ENCODE measurements at regions not wholly inside any gene's neighbourhood (a gene's known extent, or its start where the extent isn't known, plus 50 kb on each side); places are given as distances from the start of the nearest gene placed in this dataset.
"Not testable (repeated sequence)": the region's sequence is repeated elsewhere in the genome, so short reads cannot be mapped to it uniquely, and the experiment has no call there.

GRCh38 chr9:75365196-75365595 is 276.9 kb downstream of the OSTF1 start:
- no peak overlapping the region for H3K4me3 ChIP-seq (ENCODE audit: low read depth, low read length)
- no peak overlapping the region for H3K27ac ChIP-seq (ENCODE audit: low read depth, low read length)
- 67% methylated on average over 1 of the region's 1 CpG for WGBS (ENCODE audit: insufficient coverage)
- no peaks in the 10 kb centered on the region for H3K36me3 ChIP-seq (ENCODE audit: control insufficient read depth, insufficient read depth, low read length)
- H3K9me3 ChIP-seq (ENCODE audit: control insufficient read depth, insufficient read depth, low read length): no peaks in the 10 kb centered on the region
- DNase-seq (ENCODE audit: low read depth in 4 of 6, low spot score in 6 of 6): no peak
- H3K27me3 ChIP-seq (ENCODE audit: control insufficient read depth, insufficient read depth, low read length): no peaks in the 10 kb centered on the region
- no peaks in the 10 kb centered on the region for H3K4me1 ChIP-seq (ENCODE audit: control insufficient read depth, insufficient read depth, low read length)

- H3K27me3 ChIP-seq (ENCODE audit: control insufficient read depth, insufficient read depth, low read length): no peaks in the 10 kb centered on the region
- no peak overlapping the region for H3K27ac ChIP-seq (ENCODE audit: low read depth, low read length)
- DNase-seq (ENCODE audit: low read depth in 4 of 6, low spot score in 6 of 6): no peak
- H3K4me3 ChIP-seq (ENCODE audit: low read depth, low read length): no peak overlapping the region
- H3K4me1 ChIP-seq (ENCODE audit: control insufficient read depth, insufficient read depth, low read length): no peaks in the 10 kb centered on the region
- WGBS (ENCODE audit: insufficient coverage): no CpG with 5 or more reads among the region's 5 CpGs
- H3K36me3 ChIP-seq (ENCODE audit: control insufficient read depth, insufficient read depth, low read length): no peaks in the 10 kb centered on the region
- no peaks in the 10 kb centered on the region for H3K9me3 ChIP-seq (ENCODE audit: control insufficient read depth, insufficient read depth, low read length)
Measured at GRCh38 chr9:75369989-75370388, 281.7 kb downstream of the OSTF1 start.

GRCh38 chr9:75372499-75373268 is 284.4 kb downstream of the OSTF1 start:
- H3K36me3 ChIP-seq (ENCODE audit: control insufficient read depth, insufficient read depth, low read length): no peaks in the 10 kb centered on the region

GRCh38 chr9:75376680-75377254 is 288.5 kb downstream of the OSTF1 start:
- no peak overlapping the region for H3K4me3 ChIP-seq (ENCODE audit: low read depth, low read length)
- 84% methylated on average over 2 of the region's 3 CpGs for WGBS (ENCODE audit: insufficient coverage)
- no peaks in the 10 kb centered on the region for H3K27me3 ChIP-seq (ENCODE audit: control insufficient read depth, insufficient read depth, low read length)
- H3K27ac ChIP-seq (ENCODE audit: low read depth, low read length): no peak overlapping the region
- H3K4me1 ChIP-seq (ENCODE audit: control insufficient read depth, insufficient read depth, low read length): peaks cover 5% of the 10 kb centered on the region
- H3K36me3 ChIP-seq (ENCODE audit: control insufficient read depth, insufficient read depth, low read length): no peaks in the 10 kb centered on the region
- no peak for DNase-seq (ENCODE audit: low read depth in 4 of 6, low spot score in 6 of 6)
- no peaks in the 10 kb centered on the region for H3K9me3 ChIP-seq (ENCODE audit: control insufficient read depth, insufficient read depth, low read length)

More at GRCh38 chr9:75372499-75373268, 284.4 kb downstream of the OSTF1 start:
- no peaks in the 10 kb centered on the region for H3K9me3 ChIP-seq (ENCODE audit: control insufficient read depth, insufficient read depth, low read length)
- no peak overlapping the region for H3K27ac ChIP-seq (ENCODE audit: low read depth, low read length)
- H3K4me1 ChIP-seq (ENCODE audit: control insufficient read depth, insufficient read depth, low read length): peaks cover under 1% of the 10 kb centered on the region
- no peak for DNase-seq (ENCODE audit: low read depth in 4 of 6, low spot score in 6 of 6)
- H3K27me3 ChIP-seq (ENCODE audit: control insufficient read depth, insufficient read depth, low read length): no peaks in the 10 kb centered on the region
- 78% methylated on average over 2 of the region's 3 CpGs for WGBS (ENCODE audit: insufficient coverage)
- no peak overlapping the region for H3K4me3 ChIP-seq (ENCODE audit: low read depth, low read length)

GRCh38 chr9:75378036-75378435 is 289.7 kb downstream of the OSTF1 start:
- DNase-seq (ENCODE audit: low read depth in 4 of 6, low spot score in 6 of 6): peak in 1 of 6 donors; percentile 3
- WGBS (ENCODE audit: insufficient coverage): 54% methylated on average over 8 of the region's 9 CpGs
- Histone ChIP-seq H3K4me3 (ENCODE audit: low read depth, low read length) (no peak overlapping the region), H3K36me3 (ENCODE audit: control insufficient read depth, insufficient read depth, low read length) (no peaks in the 10 kb centered on the region), H3K9me3 (ENCODE audit: control insufficient read depth, insufficient read depth, low read length) (no peaks in the 10 kb centered on the region), H3K27ac (ENCODE audit: low read depth, low read length) (no peak overlapping the region), H3K4me1 (ENCODE audit: control insufficient read depth, insufficient read depth, low read length) (peaks cover 5% of the 10 kb centered on the region), H3K27me3 (ENCODE audit: control insufficient read depth, insufficient read depth, low read length) (no peaks in the 10 kb centered on the region)

GRCh38 chr9:75378926-75379325 is 290.6 kb downstream of the OSTF1 start:
- Histone ChIP-seq H3K36me3 (ENCODE audit: control insufficient read depth, insufficient read depth, low read length) (no peaks in the 10 kb centered on the region), H3K9me3 (ENCODE audit: control insufficient read depth, insufficient read depth, low read length) (no peaks in the 10 kb centered on the region), H3K4me1 (ENCODE audit: control insufficient read depth, insufficient read depth, low read length) (peaks cover 5% of the 10 kb centered on the region), H3K27ac (ENCODE audit: low read depth, low read length) (no peak overlapping the region), H3K27me3 (ENCODE audit: control insufficient read depth, insufficient read depth, low read length) (no peaks in the 10 kb centered on the region), H3K4me3 (ENCODE audit: low read depth, low read length) (no peak overlapping the region)
- WGBS (ENCODE audit: insufficient coverage): no CpG with 5 or more reads among the region's 1 CpG
- DNase-seq (ENCODE audit: low read depth in 4 of 6, low spot score in 6 of 6): no peak

- no CpG with 5 or more reads among the region's 2 CpGs for WGBS (ENCODE audit: insufficient coverage)
- H3K27ac ChIP-seq (ENCODE audit: low read depth, low read length): no peak overlapping the region
- H3K27me3 ChIP-seq (ENCODE audit: control insufficient read depth, insufficient read depth, low read length): no peaks in the 10 kb centered on the region
- no peak for DNase-seq (ENCODE audit: low read depth in 4 of 6, low spot score in 6 of 6)
- no peak overlapping the region for H3K4me3 ChIP-seq (ENCODE audit: low read depth, low read length)
- H3K4me1 ChIP-seq (ENCODE audit: control insufficient read depth, insufficient read depth, low read length): peaks cover 5% of the 10 kb centered on the region
- H3K9me3 ChIP-seq (ENCODE audit: control insufficient read depth, insufficient read depth, low read length): peaks cover 8% of the 10 kb centered on the region
- H3K36me3 ChIP-seq (ENCODE audit: control insufficient read depth, insufficient read depth, low read length): no peaks in the 10 kb centered on the region
Measured at GRCh38 chr9:75382126-75382525, 293.8 kb downstream of the OSTF1 start.

GRCh38 chr9:75383420-75384034 is 295.2 kb downstream of the OSTF1 start:
- not testable (repeated sequence) for H3K27ac ChIP-seq (ENCODE audit: low read depth, low read length); H3K4me3 ChIP-seq (ENCODE audit: low read depth, low read length); DNase-seq (ENCODE audit: low read depth in 4 of 6, low spot score in 6 of 6); H3K36me3 ChIP-seq (ENCODE audit: control insufficient read depth, insufficient read depth, low read length); H3K9me3 ChIP-seq (ENCODE audit: control insufficient read depth, insufficient read depth, low read length); H3K4me1 ChIP-seq (ENCODE audit: control insufficient read depth, insufficient read depth, low read length); H3K27me3 ChIP-seq (ENCODE audit: control insufficient read depth, insufficient read depth, low read length)
- no CpG with 5 or more reads among the region's 1 CpG for WGBS (ENCODE audit: insufficient coverage)

- H3K4me3 ChIP-seq (ENCODE audit: low read depth, low read length): no peak overlapping the region
- no peak overlapping the region for H3K27ac ChIP-seq (ENCODE audit: low read depth, low read length)
Measured at GRCh38 chr9:75385236-75385635, 296.9 kb downstream of the OSTF1 start.

GRCh38 chr9:75389101-75389500 is 300.8 kb downstream of the OSTF1 start:
- Histone ChIP-seq H3K4me1 (ENCODE audit: control insufficient read depth, insufficient read depth, low read length) (no peaks in the 10 kb centered on the region), H3K27ac (ENCODE audit: low read depth, low read length) (no peak overlapping the region), H3K4me3 (ENCODE audit: low read depth, low read length) (no peak overlapping the region), H3K27me3 (ENCODE audit: control insufficient read depth, insufficient read depth, low read length) (no peaks in the 10 kb centered on the region), H3K9me3 (ENCODE audit: control insufficient read depth, insufficient read depth, low read length) (peaks cover 8% of the 10 kb centered on the region), H3K36me3 (ENCODE audit: control insufficient read depth, insufficient read depth, low read length) (no peaks in the 10 kb centered on the region)
- WGBS (ENCODE audit: insufficient coverage): no CpG with 5 or more reads among the region's 2 CpGs
- no peak for DNase-seq (ENCODE audit: low read depth in 4 of 6, low spot score in 6 of 6)

More at GRCh38 chr9:75385236-75385635, 296.9 kb downstream of the OSTF1 start:
- Histone ChIP-seq H3K27me3 (ENCODE audit: control insufficient read depth, insufficient read depth, low read length) (no peaks in the 10 kb centered on the region), H3K4me1 (ENCODE audit: control insufficient read depth, insufficient read depth, low read length) (no peaks in the 10 kb centered on the region), H3K36me3 (ENCODE audit: control insufficient read depth, insufficient read depth, low read length) (no peaks in the 10 kb centered on the region), H3K9me3 (ENCODE audit: control insufficient read depth, insufficient read depth, low read length) (peaks cover 8% of the 10 kb centered on the region)
- no peak for DNase-seq (ENCODE audit: low read depth in 4 of 6, low spot score in 6 of 6)
